Neural crest cell (in vitro differentiated cells): ENCODE measurements at regions not wholly inside any gene's neighbourhood (a gene's known extent, or its start where the extent isn't known, plus 50 kb on each side); places are given as distances from the start of the nearest gene placed in this dataset.

Source experiments
- DNase-seq: peaks from one replicate; pipeline ENCODE4 v3.0.0; 2021; ENCODE audit warnings: low read depth, mixed read lengths, low spot score
- H3K27ac Mint-ChIP-seq: one replicate; pipeline ENCODE4 v1.8.0; 2021; ENCODE audit warnings: mild to moderate bottlenecking, mixed read lengths; ENCODE audit not compliant: unreplicated experiment
- H3K27me3 Mint-ChIP-seq: 2 replicates; pipeline ENCODE4 v1.8.0; 2021; ENCODE audit warnings: low read depth, mild to moderate bottlenecking, mixed read lengths
- H3K36me3 Mint-ChIP-seq: 2 replicates; pipeline ENCODE4 v1.8.0; 2021; ENCODE audit warnings: low read depth, mild to moderate bottlenecking, mixed read lengths
- H3K4me1 Mint-ChIP-seq: 2 replicates; pipeline ENCODE4 v1.8.0; 2021; ENCODE audit warnings: mixed read lengths
- H3K4me3 Mint-ChIP-seq: one replicate; pipeline ENCODE4 v1.8.0; 2021; ENCODE audit warnings: mild to moderate bottlenecking, mixed read lengths
- H3K9me3 Mint-ChIP-seq: 2 replicates; pipeline ENCODE4 v1.8.0; 2021; ENCODE audit warnings: mixed read lengths
- CTCF ChIP-seq: fragments of 200-600 bp; sonication (generic); conservative IDR thresholded peaks from 2 replicates; pipeline ENCODE4 v1.5.0; 2021; ENCODE audit warnings: antibody characterized with exemption, mild to moderate bottlenecking

DNA sequence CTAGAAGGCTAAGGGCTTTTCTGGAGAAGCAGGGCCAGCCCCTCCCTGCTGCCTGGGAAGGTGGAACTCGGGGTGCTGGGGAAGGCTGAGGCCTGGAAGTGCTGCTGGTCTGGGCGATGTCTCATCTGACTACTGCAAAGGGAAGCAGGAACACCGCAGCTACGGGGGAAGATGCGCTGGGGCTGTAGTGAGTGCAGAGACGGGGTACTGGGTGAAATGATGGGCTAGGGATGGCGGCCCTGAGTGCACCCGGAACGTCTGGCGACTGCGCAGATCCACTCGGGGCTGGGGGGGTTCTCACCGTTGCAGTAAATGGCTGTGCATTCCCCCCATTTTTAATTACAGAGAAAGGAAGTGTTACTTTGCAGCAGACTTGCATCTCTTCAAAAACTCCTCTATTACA lies 195.4 kb upstream of the ADARB2 start:
- no peak for DNase-seq
- Mint-ChIP-seq H3K4me3 (no peak overlapping the region), H3K4me1 (no peaks in the 10 kb centered on the region), H3K9me3 (no peaks in the 10 kb centered on the region), H3K27ac (no peak overlapping the region), H3K27me3 (no peaks in the 10 kb centered on the region), H3K36me3 (no peaks in the 10 kb centered on the region)
- no peak for TF ChIP-seq CTCF

DNA sequence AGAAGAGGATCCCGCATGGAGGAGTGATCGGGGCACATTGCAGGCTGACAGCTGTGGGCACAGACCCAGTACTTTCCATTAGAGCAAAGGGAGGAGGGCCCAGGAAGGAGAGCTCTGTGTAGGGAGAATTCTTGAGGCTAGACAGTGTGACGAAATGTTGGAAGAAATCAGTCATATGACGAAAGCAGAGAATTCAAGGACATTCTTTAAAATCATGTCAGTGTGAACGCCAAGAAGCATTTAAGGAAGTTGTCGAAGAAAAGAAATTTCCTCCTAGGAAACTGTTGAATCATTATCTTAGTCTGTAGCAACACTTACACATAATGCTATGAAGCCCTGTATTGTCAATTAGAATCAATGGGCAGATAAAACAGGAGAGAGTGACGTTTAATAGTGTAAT lies 191.3 kb upstream of the ADARB2 start:
- no peaks in the 10 kb centered on the region for H3K36me3 Mint-ChIP-seq
- no peak for TF ChIP-seq CTCF
- H3K27ac Mint-ChIP-seq: no peak overlapping the region
- no peaks in the 10 kb centered on the region for H3K27me3 Mint-ChIP-seq
- H3K4me3 Mint-ChIP-seq: no peak overlapping the region
- DNase-seq: no peak
- no peaks in the 10 kb centered on the region for H3K4me1 Mint-ChIP-seq
- H3K9me3 Mint-ChIP-seq: no peaks in the 10 kb centered on the region

DNA sequence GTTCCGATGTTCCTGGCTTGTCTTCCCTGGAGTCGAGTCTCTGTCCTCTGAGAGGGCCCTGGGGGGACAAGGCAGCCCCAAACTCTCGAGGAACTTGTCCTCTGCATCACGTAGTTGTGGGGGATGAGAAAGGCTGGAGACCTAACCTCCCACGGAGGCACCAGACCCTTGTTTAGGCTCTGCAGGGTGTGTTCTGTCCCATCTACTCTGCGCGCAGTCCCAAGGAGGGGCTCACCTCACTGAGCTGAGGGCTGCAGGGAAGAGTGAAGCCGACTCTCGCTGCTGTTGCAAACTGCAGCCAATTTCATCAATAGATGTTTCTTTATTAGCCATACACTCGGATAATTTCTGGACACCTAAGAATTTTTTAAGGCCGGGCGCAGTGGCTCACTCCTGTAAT lies 186.7 kb upstream of the ADARB2 start:
- Mint-ChIP-seq H3K4me3 (no peak overlapping the region), H3K36me3 (no peaks in the 10 kb centered on the region), H3K27me3 (no peaks in the 10 kb centered on the region), H3K4me1 (no peaks in the 10 kb centered on the region), H3K27ac (no peak overlapping the region), H3K9me3 (no peaks in the 10 kb centered on the region)
- no peak for DNase-seq
- no peak for TF ChIP-seq CTCF

DNA sequence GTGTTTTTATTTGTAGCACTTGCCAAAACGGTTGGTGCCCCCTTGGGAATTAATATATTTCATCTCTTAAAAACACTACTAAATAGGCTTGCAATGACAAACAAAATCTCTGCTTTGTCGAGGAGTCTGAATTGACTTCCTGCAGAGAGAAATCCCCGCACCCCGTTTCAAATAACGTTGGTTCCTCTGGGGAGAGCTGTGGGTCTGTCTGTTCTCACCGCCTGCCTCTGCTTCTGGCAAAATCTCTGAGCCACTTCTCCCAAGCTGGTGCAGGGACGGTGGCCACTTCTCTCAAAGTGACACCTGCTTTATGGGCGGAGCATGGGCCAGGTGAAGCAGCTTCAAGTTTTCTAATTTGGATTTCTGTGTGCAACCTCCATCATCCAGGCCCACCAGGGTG lies 186.3 kb upstream of the ADARB2 start:
- Mint-ChIP-seq H3K27me3 (no peaks in the 10 kb centered on the region), H3K27ac (no peak overlapping the region), H3K36me3 (no peaks in the 10 kb centered on the region), H3K4me3 (no peak overlapping the region), H3K9me3 (no peaks in the 10 kb centered on the region), H3K4me1 (no peaks in the 10 kb centered on the region)
- TF ChIP-seq CTCF: no peak
- no peak for DNase-seq

- Mint-ChIP-seq H3K9me3 (peaks cover 4% of the 10 kb centered on the region), H3K27me3 (no peaks in the 10 kb centered on the region), H3K36me3 (no peaks in the 10 kb centered on the region), H3K27ac (no peak overlapping the region), H3K4me3 (no peak overlapping the region), H3K4me1 (no peaks in the 10 kb centered on the region)
- no peak for TF ChIP-seq CTCF
- DNase-seq: no peak
Measured at GRCh38 chr10:1920941-1921340, 183.6 kb upstream of the ADARB2 start.

- no peak for DNase-seq
- Mint-ChIP-seq H3K27ac (no peak overlapping the region), H3K36me3 (no peaks in the 10 kb centered on the region), H3K27me3 (no peaks in the 10 kb centered on the region), H3K4me3 (no peak overlapping the region), H3K4me1 (no peaks in the 10 kb centered on the region), H3K9me3 (peaks cover 4% of the 10 kb centered on the region)
- TF ChIP-seq CTCF: no peak
Measured at GRCh38 chr10:1920127-1920526, 182.8 kb upstream of the ADARB2 start.
